ENCODE measurements at regions not wholly inside any gene's neighbourhood (a gene's known extent, or its start where the extent isn't known, plus 50 kb on each side); places are given as distances from the start of the nearest gene placed in this dataset.

DNA sequence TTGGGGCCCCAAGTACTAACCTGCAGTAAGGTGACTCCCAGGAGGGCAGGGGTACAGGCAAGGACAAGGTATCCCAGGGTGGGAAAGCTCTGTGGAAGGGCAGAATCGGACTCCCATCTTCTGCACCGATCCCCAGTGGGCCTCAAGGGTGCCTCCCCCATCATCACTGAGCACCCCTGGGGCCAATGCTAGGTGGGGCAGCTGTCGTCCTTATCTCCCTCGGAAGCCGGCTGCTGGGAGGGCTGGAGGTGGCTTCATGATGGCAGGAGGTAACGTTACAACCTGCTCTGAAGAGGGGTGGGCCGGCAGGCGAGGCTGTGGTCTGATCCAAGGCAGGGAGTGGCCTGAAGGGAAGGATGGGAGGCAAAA is 87.6 kb upstream of the LINC01488 start:
- Histone ChIP-seq H3K4me1 (ENCODE audit: control insufficient read depth in 1 of 2, insufficient read depth in 2 of 2, low read length in 2 of 2) (peaks cover 0 to 6% of the 10 kb centered on the region in 2 experiments; a peak in 1 of 4 replicates), H3K9me3 (ENCODE audit: control insufficient read depth in 1 of 2, insufficient read depth in 1 of 2, low read depth in 1 of 2, low read length in 2 of 2) (peaks cover 0 to 4% of the 10 kb centered on the region in 2 experiments; a peak in 1 of 4 replicates), H3K27ac (ENCODE audit: low read depth, low read length) (no peak overlapping the region), H4K20me1 (ENCODE audit: insufficient read depth) (no peaks in the 10 kb centered on the region), H2AFZ (ENCODE audit: low read depth, low read length, poor library complexity, severe bottlenecking) (no peak overlapping the region), H3K36me3 (ENCODE audit: control insufficient read depth in 1 of 2, insufficient read depth in 2 of 2, low read length in 2 of 2) (no peaks in the 10 kb centered on the region), H3K4me2 (ENCODE audit: low read length) (no peak overlapping the region), H3K4me3 (replicated peaks in 1 of 2; ENCODE audit: low read depth in 1 of 2, low read length in 2 of 2) (no peak overlapping the region), H3K9me2 (ENCODE audit: insufficient read depth) (no peaks in the 10 kb centered on the region), H3K79me2 (ENCODE audit: insufficient read depth, low read length) (no peaks in the 10 kb centered on the region), H3K9ac (ENCODE audit: low read length) (no peak overlapping the region), H3K27me3 (ENCODE audit: insufficient read depth, low read length) (no peaks in the 10 kb centered on the region)
- BruUV-seq (replicated peaks): no TSS peak
- ChIA-PET RAD21 (ENCODE audit: low non-redundant PET in 1 of 2, low total read pairs in 2 of 2, uncharacterized antibody in 2 of 2, unreplicated experiment in 2 of 2) (no interaction called here), CTCF (no interaction called here), POLR2A (no interaction called here)
- TF ChIP-seq, protein P1, sequence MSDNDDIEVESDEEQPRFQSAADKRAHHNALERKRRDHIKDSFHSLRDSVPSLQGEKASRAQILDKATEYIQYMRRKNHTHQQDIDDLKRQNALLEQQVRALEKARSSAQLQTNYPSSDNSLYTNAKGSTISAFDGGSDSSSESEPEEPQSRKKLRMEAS (IDR thresholded peaks at IDR 0.05): no peak
- TF ChIP-seq, protein P2, sequence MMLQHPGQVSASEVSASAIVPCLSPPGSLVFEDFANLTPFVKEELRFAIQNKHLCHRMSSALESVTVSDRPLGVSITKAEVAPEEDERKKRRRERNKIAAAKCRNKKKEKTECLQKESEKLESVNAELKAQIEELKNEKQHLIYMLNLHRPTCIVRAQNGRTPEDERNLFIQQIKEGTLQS (IDR thresholded peaks at IDR 0.05): no peak
- TF ChIP-seq SP1 (IDR thresholded peaks at IDR 0.05; ENCODE audit: low read depth): no peak
- TF ChIP-seq TCF7L2 (IDR thresholded peaks at IDR 0.05; ENCODE audit: borderline replicate concordance, extremely low read depth, insufficient read depth, insufficient read length): no peak
- TF ChIP-seq CBX3 (IDR thresholded peaks at IDR 0.05; ENCODE audit: low read depth): no peak
- TF ChIP-seq YY1 (IDR thresholded peaks at IDR 0.05; ENCODE audit: extremely low read depth, insufficient replicate concordance, low read depth, low read length): no peak
- intact Hi-C loops (cut with micrococcal nuclease): no loop called here
- ATAC-seq (no peak), DNase-seq (ENCODE audit: low read depth, low spot score) (no peak)

DNA sequence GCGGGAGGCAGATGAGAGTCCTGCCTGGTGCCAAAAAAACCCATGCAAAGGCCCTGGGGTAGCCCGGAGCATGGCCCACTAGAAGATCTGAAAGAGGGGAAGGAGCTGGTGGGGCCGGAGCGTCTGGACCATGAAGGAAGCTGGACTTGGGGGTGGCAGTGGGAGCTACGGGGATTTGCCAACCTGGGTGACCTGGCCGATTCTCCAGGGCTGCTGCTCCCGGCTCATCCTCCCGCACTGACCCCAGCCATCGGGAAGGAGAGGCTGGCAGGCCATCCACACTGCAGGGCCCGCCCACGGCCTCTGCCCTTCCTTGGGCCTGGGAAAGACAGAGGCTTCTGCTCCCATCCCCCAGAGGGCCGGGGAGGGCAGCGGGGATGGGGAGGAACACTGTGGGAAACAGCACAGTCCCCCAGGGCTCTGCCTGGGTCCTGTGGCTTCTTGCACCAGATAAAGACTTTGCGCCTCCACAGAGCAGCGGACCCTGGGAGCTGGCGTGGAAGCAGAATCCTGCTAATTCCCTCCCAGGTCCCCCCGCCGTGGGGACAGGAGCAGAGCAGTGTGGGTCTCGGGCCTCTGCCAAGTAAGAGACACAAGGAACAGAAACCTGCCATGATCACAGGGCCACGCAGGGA is 87.1 kb upstream of the LINC01488 start:
- Histone ChIP-seq H4K20me1 (ENCODE audit: insufficient read depth) (no peaks in the 10 kb centered on the region), H3K27me3 (ENCODE audit: insufficient read depth, low read length) (no peaks in the 10 kb centered on the region), H3K36me3 (ENCODE audit: control insufficient read depth in 1 of 2, insufficient read depth in 2 of 2, low read length in 2 of 2) (no peaks in the 10 kb centered on the region), H3K9me3 (ENCODE audit: control insufficient read depth in 1 of 2, insufficient read depth in 1 of 2, low read depth in 1 of 2, low read length in 2 of 2) (no peaks in the 10 kb centered on the region), H3K9me2 (ENCODE audit: insufficient read depth) (no peaks in the 10 kb centered on the region), H2AFZ (ENCODE audit: low read depth, low read length, poor library complexity, severe bottlenecking) (no peak overlapping the region), H3K4me1 (ENCODE audit: control insufficient read depth in 1 of 2, insufficient read depth in 2 of 2, low read length in 2 of 2) (peaks cover 0 to 6% of the 10 kb centered on the region in 2 experiments; a peak in 1 of 4 replicates), H3K4me3 (replicated peaks in 1 of 2; ENCODE audit: low read depth in 1 of 2, low read length in 2 of 2) (no peak overlapping the region), H3K79me2 (ENCODE audit: insufficient read depth, low read length) (no peaks in the 10 kb centered on the region), H3K9ac (ENCODE audit: low read length) (no peak overlapping the region), H3K4me2 (ENCODE audit: low read length) (no peak overlapping the region), H3K27ac (ENCODE audit: low read depth, low read length) (no peak overlapping the region; the same call in 1 of the 2 replicates)
- CTCF ChIA-PET: no interaction called here
- ATAC-seq (no peak), DNase-seq (ENCODE audit: low read depth, low spot score) (no peak)
- RAD21 ChIA-PET (ENCODE audit: low non-redundant PET in 1 of 2, low total read pairs in 2 of 2, uncharacterized antibody in 2 of 2, unreplicated experiment in 2 of 2): no interaction called here
- intact Hi-C loops (cut with micrococcal nuclease): no loop called here
- TF ChIP-seq ZNF274 (IDR thresholded peaks at IDR 0.05; ENCODE audit: low read depth, low read length) (no peak), SIN3A (IDR thresholded peaks at IDR 0.05; ENCODE audit: low read depth) (no peak), SRF (IDR thresholded peaks at IDR 0.05; ENCODE audit: low read depth) (no peak), RAD21 (IDR thresholded peaks at IDR 0.05; ENCODE audit: low read depth) (no peak), ELF1 (IDR thresholded peaks at IDR 0.05; ENCODE audit: borderline replicate concordance, low read depth) (no peak), EGR1 (IDR thresholded peaks at IDR 0.05; ENCODE audit: low read depth) (no peak), ZFX (IDR thresholded peaks at IDR 0.05) (no peak), JUND (IDR thresholded peaks at IDR 0.05) (no peak), YY1 (IDR thresholded peaks at IDR 0.05; ENCODE audit: extremely low read depth, insufficient replicate concordance, low read depth, low read length) (no peak)
- TF ChIP-seq, protein P3, sequence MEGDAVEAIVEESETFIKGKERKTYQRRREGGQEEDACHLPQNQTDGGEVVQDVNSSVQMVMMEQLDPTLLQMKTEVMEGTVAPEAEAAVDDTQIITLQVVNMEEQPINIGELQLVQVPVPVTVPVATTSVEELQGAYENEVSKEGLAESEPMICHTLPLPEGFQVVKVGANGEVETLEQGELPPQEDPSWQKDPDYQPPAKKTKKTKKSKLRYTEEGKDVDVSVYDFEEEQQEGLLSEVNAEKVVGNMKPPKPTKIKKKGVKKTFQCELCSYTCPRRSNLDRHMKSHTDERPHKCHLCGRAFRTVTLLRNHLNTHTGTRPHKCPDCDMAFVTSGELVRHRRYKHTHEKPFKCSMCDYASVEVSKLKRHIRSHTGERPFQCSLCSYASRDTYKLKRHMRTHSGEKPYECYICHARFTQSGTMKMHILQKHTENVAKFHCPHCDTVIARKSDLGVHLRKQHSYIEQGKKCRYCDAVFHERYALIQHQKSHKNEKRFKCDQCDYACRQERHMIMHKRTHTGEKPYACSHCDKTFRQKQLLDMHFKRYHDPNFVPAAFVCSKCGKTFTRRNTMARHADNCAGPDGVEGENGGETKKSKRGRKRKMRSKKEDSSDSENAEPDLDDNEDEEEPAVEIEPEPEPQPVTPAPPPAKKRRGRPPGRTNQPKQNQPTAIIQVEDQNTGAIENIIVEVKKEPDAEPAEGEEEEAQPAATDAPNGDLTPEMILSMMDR (IDR thresholded peaks at IDR 0.05 in 2 of 3, conservative IDR thresholded peaks at IDR 0.05 in 1 of 3; ENCODE audit: borderline replicate concordance in 1 of 3, insufficient read depth in 1 of 3, low read depth in 2 of 3, low read length in 2 of 3): no peak
- no TSS peak for BruUV-seq (replicated peaks)
- POLR2A ChIA-PET: no interaction called here
